Osteoblast (primary cell): ENCODE measurements at regions not wholly inside any gene's neighbourhood (a gene's known extent, or its start where the extent isn't known, plus 50 kb on each side); places are given as distances from the start of the nearest gene placed in this dataset.

Source experiments
- DNase-seq: peaks from one replicate; pipeline ENCODE4 v3.0.0; 2011; ENCODE audit warnings: low spot score, mixed read lengths; ENCODE audit not compliant: insufficient read length; ENCODE audit errors: missing footprints
- H2AFZ ChIP-seq: 2 replicates; pipeline ENCODE4 v1.6.0; 2011; ENCODE audit warnings: mild to moderate bottlenecking, low read length
- H3K27ac ChIP-seq: 2 replicates; pipeline ENCODE4 v1.5.1; 2011; ENCODE audit warnings: mild to moderate bottlenecking, low read depth, low read length, moderate library complexity
- H3K27me3 ChIP-seq: 2 replicates; pipeline ENCODE4 v1.6.0; 2012; ENCODE audit warnings: mild to moderate bottlenecking, control low read depth, inconsistent platforms, low read length, moderate library complexity; ENCODE audit not compliant: insufficient read depth
- H3K36me3 ChIP-seq: 2 replicates; pipeline ENCODE4 v1.5.1; 2011; ENCODE audit warnings: mild to moderate bottlenecking, low read length, control low read depth, moderate library complexity; ENCODE audit not compliant: insufficient read depth
- H3K4me1 ChIP-seq: 2 replicates; pipeline ENCODE4 v1.5.1; 2011; ENCODE audit warnings: mild to moderate bottlenecking, low read length, control low read depth, moderate library complexity; ENCODE audit not compliant: insufficient read depth
- H3K4me2 ChIP-seq: 2 replicates; pipeline ENCODE4 v1.6.0; 2011; ENCODE audit warnings: mild to moderate bottlenecking, low read length; ENCODE audit not compliant: insufficient read depth
- H3K4me3 ChIP-seq: fragments of 200-600 bp; sonication (generic); 3 replicates; pipeline ENCODE4 v1.5.1; 2012; ENCODE audit warnings: mild to moderate bottlenecking, low read length, inconsistent platforms; ENCODE audit not compliant: insufficient read depth
- H3K79me2 ChIP-seq: 2 replicates; pipeline ENCODE4 v1.6.0; 2012; ENCODE audit warnings: mild to moderate bottlenecking, low read length, control low read depth, inconsistent platforms; ENCODE audit not compliant: insufficient read depth
- H3K9me3 ChIP-seq: 2 replicates; pipeline ENCODE4 v1.5.1; 2011; ENCODE audit warnings: low read depth, low read length, control low read depth
- H4K20me1 ChIP-seq: 2 replicates; pipeline ENCODE4 v1.6.0; 2012; ENCODE audit warnings: mild to moderate bottlenecking, low read length, control low read depth; ENCODE audit not compliant: insufficient read depth
- CTCF ChIP-seq: IDR thresholded peaks from 2 replicates; pipeline ENCODE4 v1.5.1; 2011; ENCODE audit warnings: mild to moderate bottlenecking, low read depth, low read length, moderate library complexity; ENCODE audit errors: extremely low read depth

GRCh38 chr3:166243511-166243910, 406.3 kb upstream of the BCHE start:
- no peak for DNase-seq
- H3K79me2 ChIP-seq = no peaks in the 10 kb centered on the region
- no peaks in the 10 kb centered on the region for H3K27me3 ChIP-seq
- no peaks in the 10 kb centered on the region for H3K9me3 ChIP-seq
- no peak overlapping the region for H3K4me3 ChIP-seq
- H4K20me1 ChIP-seq = no peaks in the 10 kb centered on the region
- no peak overlapping the region for H3K27ac ChIP-seq
- no peak for TF ChIP-seq CTCF
- no peak overlapping the region for H3K4me2 ChIP-seq
- no peak overlapping the region for H2AFZ ChIP-seq
- no peaks in the 10 kb centered on the region for H3K36me3 ChIP-seq
- no peaks in the 10 kb centered on the region for H3K4me1 ChIP-seq

DNA sequence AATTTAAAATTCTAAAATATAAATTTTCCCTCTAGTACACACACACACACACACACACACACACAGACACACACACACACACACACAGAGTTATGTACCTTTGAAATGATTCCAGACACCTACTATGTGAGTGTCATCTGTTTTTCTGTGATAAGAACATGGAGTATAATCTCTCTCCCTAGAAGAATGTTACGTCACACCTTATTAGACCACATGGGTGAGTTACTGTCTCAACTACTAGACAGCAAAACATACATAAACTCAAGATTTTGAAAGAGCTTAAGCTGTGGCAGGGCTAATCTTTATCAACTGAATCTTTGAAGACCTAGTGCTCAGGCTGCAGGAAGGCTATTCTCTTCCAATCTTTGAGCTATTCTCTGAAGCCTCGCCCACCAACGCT, 385.9 kb upstream of the BCHE start:
- H4K20me1 ChIP-seq = no peaks in the 10 kb centered on the region
- H3K4me2 ChIP-seq = no peak overlapping the region
- no peak for DNase-seq
- H3K27me3 ChIP-seq = no peaks in the 10 kb centered on the region
- H3K4me1 ChIP-seq = no peaks in the 10 kb centered on the region
- no peaks in the 10 kb centered on the region for H3K9me3 ChIP-seq
- no peak overlapping the region for H3K4me3 ChIP-seq
- H2AFZ ChIP-seq = no peak overlapping the region
- no peak overlapping the region for H3K27ac ChIP-seq
- H3K36me3 ChIP-seq = no peaks in the 10 kb centered on the region
- no peak for TF ChIP-seq CTCF
- no peaks in the 10 kb centered on the region for H3K79me2 ChIP-seq

DNA sequence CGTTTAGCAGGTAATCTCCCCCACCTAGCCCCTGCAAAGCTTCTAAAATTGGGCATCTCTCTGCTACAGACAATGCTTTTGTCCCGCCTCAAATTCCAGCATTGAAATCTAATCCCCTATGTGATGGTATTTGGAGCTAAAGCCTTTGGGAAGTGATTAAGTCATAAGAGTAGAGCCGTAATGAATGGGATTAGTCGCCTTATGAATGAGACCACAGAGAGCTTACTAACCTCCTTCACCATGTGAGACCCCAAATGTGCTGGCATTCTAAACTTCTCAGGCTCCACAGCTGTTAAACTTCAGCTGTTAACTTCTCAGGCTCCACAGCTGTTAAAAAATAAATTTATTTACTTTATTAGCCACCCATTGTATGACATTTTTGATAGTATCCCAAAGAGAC, 374.2 kb upstream of the BCHE start:
- no peak for TF ChIP-seq CTCF
- no peaks in the 10 kb centered on the region for H3K36me3 ChIP-seq
- H2AFZ ChIP-seq = no peak overlapping the region
- no peaks in the 10 kb centered on the region for H3K27me3 ChIP-seq
- no peaks in the 10 kb centered on the region for H3K9me3 ChIP-seq
- no peaks in the 10 kb centered on the region for H4K20me1 ChIP-seq
- no peaks in the 10 kb centered on the region for H3K4me1 ChIP-seq
- H3K4me3 ChIP-seq = no peak overlapping the region
- H3K79me2 ChIP-seq = no peaks in the 10 kb centered on the region
- no peak overlapping the region for H3K4me2 ChIP-seq
- H3K27ac ChIP-seq = no peak overlapping the region
- DNase-seq = no peak

- DNase-seq = no peak
- Histone ChIP-seq H3K4me3 (no peak overlapping the region), H4K20me1 (no peaks in the 10 kb centered on the region), H3K36me3 (no peaks in the 10 kb centered on the region), H3K4me2 (no peak overlapping the region), H2AFZ (no peak overlapping the region), H3K27ac (no peak overlapping the region), H3K79me2 (no peaks in the 10 kb centered on the region), H3K4me1 (no peaks in the 10 kb centered on the region), H3K27me3 (no peaks in the 10 kb centered on the region), H3K9me3 (no peaks in the 10 kb centered on the region)
- no peak for TF ChIP-seq CTCF
Measured at GRCh38 chr3:166209701-166210100, 372.5 kb upstream of the BCHE start.
